Fibroblast of lung (primary cell): ENCODE measurements at regions not wholly inside any gene's neighbourhood (a gene's known extent, or its start where the extent isn't known, plus 50 kb on each side); places are given as distances from the start of the nearest gene placed in this dataset.

Experiments
- DNase-seq, 2 donors: peaks; one replicate each; pipeline versions ENCODE4 v3.0.0 to v3.0.0-alpha.2; 2010; ENCODE audit warnings: low read depth in 2 of 2
- H2AFZ ChIP-seq: 2 replicates; pipeline ENCODE4 v1.5.1; 2012; ENCODE audit warnings: low read length, control low read depth, inconsistent platforms
- H3K27ac ChIP-seq: 2 replicates; pipeline ENCODE4 v1.5.1; 2011; ENCODE audit warnings: low read length, control low read depth; ENCODE audit not compliant: insufficient read depth
- H3K27me3 ChIP-seq: 2 replicates; pipeline ENCODE4 v1.5.1; 2011; ENCODE audit warnings: mild to moderate bottlenecking, low read length; ENCODE audit not compliant: control insufficient read depth, insufficient read depth
- H3K36me3 ChIP-seq: 2 replicates; pipeline ENCODE4 v1.5.1; 2011; ENCODE audit warnings: low read length; ENCODE audit not compliant: control insufficient read depth, insufficient read depth
- H3K4me1 ChIP-seq: 2 replicates; pipeline ENCODE4 v1.5.1; 2011; ENCODE audit warnings: low read length; ENCODE audit not compliant: control insufficient read depth, insufficient read depth; ENCODE audit errors: extremely low read depth
- H3K4me2 ChIP-seq: 2 replicates; pipeline ENCODE4 v1.5.1; 2011; ENCODE audit warnings: low read length, control low read depth; ENCODE audit not compliant: insufficient read depth; ENCODE audit errors: extremely low read depth
- H3K4me3 ChIP-seq, 4 experiments: fragments of 200-600 bp in 1 of 4; sonication (generic) in 1 of 4; replicated peaks in 1 of 4; 2 replicates each; pipeline ENCODE4 v1.5.1; 2011 to 2016; ENCODE audit warnings: low read length in 4 of 4, low read depth in 3 of 4, mild to moderate bottlenecking in 3 of 4, control low read depth in 2 of 4, inconsistent platforms in 1 of 4, mixed read lengths in 1 of 4; ENCODE audit not compliant: insufficient read depth in 1 of 4; ENCODE audit errors: control extremely low read depth in 1 of 4
- H3K79me2 ChIP-seq: 2 replicates; pipeline ENCODE4 v1.5.1; 2012; ENCODE audit warnings: mild to moderate bottlenecking, low read length, inconsistent platforms; ENCODE audit not compliant: control insufficient read depth, insufficient read depth
- H3K9ac ChIP-seq: 2 replicates; pipeline ENCODE4 v1.5.1; 2011; ENCODE audit warnings: mild to moderate bottlenecking, low read length, control low read depth; ENCODE audit not compliant: insufficient read depth
- H3K9me3 ChIP-seq: 2 replicates; pipeline ENCODE4 v1.5.1; 2012; ENCODE audit warnings: low read depth, low read length; ENCODE audit not compliant: control insufficient read depth, insufficient read depth
- H4K20me1 ChIP-seq: 2 replicates; pipeline ENCODE4 v1.5.1; 2011; ENCODE audit warnings: low read length; ENCODE audit not compliant: control insufficient read depth, insufficient read depth; ENCODE audit errors: extremely low read depth
- EZH2 ChIP-seq: IDR thresholded peaks from 2 replicates; pipeline ENCODE4 v1.5.1; 2012; ENCODE audit warnings: low read length, control low read depth, mild to moderate bottlenecking; ENCODE audit errors: missing control alignments
- TF ChIP-seq, protein P1 (sequence below), 2 donors: IDR thresholded peaks in 1 of 2; conservative IDR thresholded peaks in 1 of 2; 1 replicate in 1 of 2; 2 replicates in 1 of 2; pipeline ENCODE4 v1.5.1; 2011 to 2012; ENCODE audit warnings: low read length in 2 of 2, control low read depth in 1 of 2, inconsistent platforms in 1 of 2, low read depth in 1 of 2, mild to moderate bottlenecking in 1 of 2

DNA sequence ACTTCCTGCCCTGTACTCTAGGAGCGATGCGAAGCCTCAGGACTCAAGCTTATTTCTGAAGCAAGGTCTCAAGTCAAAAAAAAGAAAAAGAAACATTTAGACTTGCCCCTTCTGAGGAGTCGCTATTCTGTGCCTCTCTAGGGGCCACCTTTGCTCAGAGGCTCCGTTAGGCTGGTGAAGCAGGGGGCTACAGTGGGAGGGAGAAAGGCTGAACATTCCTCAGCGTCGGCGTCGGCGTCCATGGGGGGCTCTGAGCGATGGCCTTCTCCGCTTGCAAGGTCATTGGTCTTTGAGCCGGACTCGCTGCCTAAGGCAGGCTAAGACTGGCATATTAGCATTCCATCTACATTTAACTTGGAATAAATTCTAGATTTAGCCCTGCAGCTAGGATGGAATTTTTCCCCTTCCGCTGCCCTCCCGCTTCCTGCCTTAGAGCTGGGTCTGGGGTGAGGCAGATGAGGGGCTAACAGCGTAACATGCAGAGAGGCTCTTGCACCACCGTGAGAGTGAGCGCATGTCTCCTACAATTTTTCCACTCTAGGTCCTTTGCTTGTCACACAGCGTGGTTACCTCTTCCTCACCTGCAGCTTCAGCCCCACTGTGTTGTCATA lies 53.6 kb upstream of the ATL2 start:
- Histone ChIP-seq H3K79me2 (no peaks in the 10 kb centered on the region), H3K9me3 (no peaks in the 10 kb centered on the region), H3K27ac (no peak overlapping the region), H3K4me1 (no peaks in the 10 kb centered on the region), H3K4me2 (no peak overlapping the region), H3K9ac (no peak overlapping the region), H4K20me1 (no peaks in the 10 kb centered on the region), H3K36me3 (no peaks in the 10 kb centered on the region), H2AFZ (no peak overlapping the region), H3K4me3 (no peak overlapping the region), H3K27me3 (no peaks in the 10 kb centered on the region)
- no peak for TF ChIP-seq EZH2
- TF ChIP-seq, protein P1, sequence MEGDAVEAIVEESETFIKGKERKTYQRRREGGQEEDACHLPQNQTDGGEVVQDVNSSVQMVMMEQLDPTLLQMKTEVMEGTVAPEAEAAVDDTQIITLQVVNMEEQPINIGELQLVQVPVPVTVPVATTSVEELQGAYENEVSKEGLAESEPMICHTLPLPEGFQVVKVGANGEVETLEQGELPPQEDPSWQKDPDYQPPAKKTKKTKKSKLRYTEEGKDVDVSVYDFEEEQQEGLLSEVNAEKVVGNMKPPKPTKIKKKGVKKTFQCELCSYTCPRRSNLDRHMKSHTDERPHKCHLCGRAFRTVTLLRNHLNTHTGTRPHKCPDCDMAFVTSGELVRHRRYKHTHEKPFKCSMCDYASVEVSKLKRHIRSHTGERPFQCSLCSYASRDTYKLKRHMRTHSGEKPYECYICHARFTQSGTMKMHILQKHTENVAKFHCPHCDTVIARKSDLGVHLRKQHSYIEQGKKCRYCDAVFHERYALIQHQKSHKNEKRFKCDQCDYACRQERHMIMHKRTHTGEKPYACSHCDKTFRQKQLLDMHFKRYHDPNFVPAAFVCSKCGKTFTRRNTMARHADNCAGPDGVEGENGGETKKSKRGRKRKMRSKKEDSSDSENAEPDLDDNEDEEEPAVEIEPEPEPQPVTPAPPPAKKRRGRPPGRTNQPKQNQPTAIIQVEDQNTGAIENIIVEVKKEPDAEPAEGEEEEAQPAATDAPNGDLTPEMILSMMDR (conservative IDR thresholded peaks at IDR 0.05 in 1 of 2, IDR thresholded peaks at IDR 0.05 in 1 of 2; ENCODE audit: low read depth in 1 of 2, low read length in 2 of 2), result no peak
- no peak for DNase-seq

DNA sequence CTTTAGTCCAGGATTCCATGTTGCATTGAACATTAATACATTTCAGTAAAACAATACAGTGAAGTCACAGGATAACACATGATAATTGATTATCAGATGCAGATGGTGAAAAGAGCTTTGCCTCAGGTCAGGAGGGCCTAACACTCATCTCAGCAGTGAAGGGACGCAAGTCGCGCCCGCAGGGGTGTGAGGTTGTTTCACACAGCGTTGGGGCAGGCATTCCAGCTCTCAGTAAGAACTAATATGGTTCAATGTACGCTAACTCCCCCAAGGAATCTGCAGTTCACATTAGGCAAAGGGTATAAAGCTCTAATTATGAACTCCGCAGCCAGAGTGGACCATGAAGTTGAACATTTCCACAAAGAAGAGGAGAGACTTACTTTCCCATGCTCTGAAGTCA lies 53.1 kb upstream of the ATL2 start:
- no peak for DNase-seq
- Histone ChIP-seq H3K9ac (no peak overlapping the region), H3K4me2 (no peak overlapping the region), H3K36me3 (no peaks in the 10 kb centered on the region), H3K9me3 (no peaks in the 10 kb centered on the region), H3K4me3 (no peak overlapping the region), H3K79me2 (no peaks in the 10 kb centered on the region), H3K27ac (no peak overlapping the region), H2AFZ (no peak overlapping the region), H3K27me3 (no peaks in the 10 kb centered on the region), H4K20me1 (no peaks in the 10 kb centered on the region), H3K4me1 (no peaks in the 10 kb centered on the region)
- TF ChIP-seq, protein P1 (conservative IDR thresholded peaks at IDR 0.05 in 1 of 2, IDR thresholded peaks at IDR 0.05 in 1 of 2; ENCODE audit: low read depth in 1 of 2, low read length in 2 of 2), result no peak
- TF ChIP-seq EZH2, result no peak

DNA sequence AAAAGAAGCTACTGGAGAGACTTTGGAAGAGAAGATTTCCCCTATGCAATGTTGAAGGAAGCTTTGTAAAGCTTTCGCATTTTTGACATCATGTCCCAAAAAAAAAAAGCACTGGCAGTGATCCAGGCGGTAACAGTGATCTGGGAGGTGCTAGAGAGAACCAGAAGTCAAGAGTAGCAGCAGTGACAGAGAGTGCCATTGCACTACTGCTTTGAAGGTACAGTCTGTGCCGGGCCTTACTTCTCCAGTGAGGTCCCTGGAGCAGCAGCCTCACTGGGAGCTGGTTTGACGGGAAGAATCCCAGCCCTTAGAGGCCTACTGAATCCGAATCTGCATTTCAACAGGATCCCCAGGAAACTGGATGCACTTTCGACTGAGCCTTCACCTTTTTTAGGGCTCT lies 50.9 kb upstream of the ATL2 start:
- Histone ChIP-seq H3K9ac (no peak overlapping the region), H3K36me3 (no peaks in the 10 kb centered on the region), H3K27me3 (no peaks in the 10 kb centered on the region), H3K9me3 (no peaks in the 10 kb centered on the region), H3K4me2 (no peak overlapping the region), H3K4me3 (no peak overlapping the region), H3K27ac (no peak overlapping the region), H2AFZ (no peak overlapping the region), H4K20me1 (no peaks in the 10 kb centered on the region), H3K79me2 (no peaks in the 10 kb centered on the region), H3K4me1 (no peaks in the 10 kb centered on the region)
- TF ChIP-seq, protein P1 (conservative IDR thresholded peaks at IDR 0.05 in 1 of 2, IDR thresholded peaks at IDR 0.05 in 1 of 2; ENCODE audit: low read depth in 1 of 2, low read length in 2 of 2), result no peak
- TF ChIP-seq EZH2, result no peak
- no peak for DNase-seq
